Astrocyte (in vitro differentiated cells and primary cell): ENCODE measurements at regions not wholly inside any gene's neighbourhood (a gene's known extent, or its start where the extent isn't known, plus 50 kb on each side); places are given as distances from the start of the nearest gene placed in this dataset.
"Not testable (repeated sequence)": the region's sequence is repeated elsewhere in the genome, so short reads cannot be mapped to it uniquely, and the experiment has no call there.

Experiments
- DNase-seq: peaks from one replicate; pipeline ENCODE4 v3.0.0-alpha.2; 2010; ENCODE audit warnings: low read depth
- FAIRE-seq: peaks from 2 replicates; lab custom pipeline; 2011; peaks lifted over from hg19 to GRCh38; lab: Jason Lieb, UNC
- H2AFZ ChIP-seq: 2 replicates; pipeline ENCODE4 v1.6.0; 2012; ENCODE audit warnings: low read depth, low read length, inconsistent platforms
- H3K27ac ChIP-seq: 2 replicates; pipeline ENCODE4 v1.5.1; 2011; ENCODE audit warnings: low read depth, low read length, inconsistent platforms
- H3K27me3 ChIP-seq: 2 replicates; pipeline ENCODE4 v1.6.0; 2011; ENCODE audit warnings: low read length, inconsistent platforms; ENCODE audit not compliant: insufficient read depth
- H3K36me3 ChIP-seq: 2 replicates; pipeline ENCODE4 v1.5.1; 2011; ENCODE audit warnings: low read length, inconsistent platforms; ENCODE audit not compliant: insufficient read depth
- H3K4me1 ChIP-seq: 2 replicates; pipeline ENCODE4 v1.5.1; 2011; ENCODE audit warnings: low read length, inconsistent platforms; ENCODE audit not compliant: insufficient read depth
- H3K4me2 ChIP-seq: 2 replicates; pipeline ENCODE4 v1.6.0; 2012; ENCODE audit warnings: low read length, inconsistent platforms
- H3K4me3 ChIP-seq: 2 replicates; pipeline ENCODE4 v1.5.1; 2011; ENCODE audit warnings: low read depth, mild to moderate bottlenecking, low read length, inconsistent platforms; ENCODE audit not compliant: insufficient read depth
- H3K79me2 ChIP-seq: 2 replicates; pipeline ENCODE4 v1.6.0; 2012; ENCODE audit warnings: mild to moderate bottlenecking, low read length, inconsistent platforms; ENCODE audit not compliant: insufficient read depth
- H3K9ac ChIP-seq: 2 replicates; pipeline ENCODE4 v1.6.0; 2012; ENCODE audit warnings: mild to moderate bottlenecking, low read length, inconsistent platforms
- H3K9me3 ChIP-seq: 2 replicates; pipeline ENCODE4 v1.5.1; 2012; ENCODE audit warnings: low read depth, mild to moderate bottlenecking, low read length, inconsistent platforms; ENCODE audit not compliant: insufficient read depth
- H4K20me1 ChIP-seq: 2 replicates; pipeline ENCODE4 v1.6.0; 2012; ENCODE audit warnings: low read length, inconsistent platforms; ENCODE audit not compliant: insufficient read depth
- H3K27ac Mint-ChIP-seq: one replicate; pipeline ENCODE4 v1.8.0; 2021; ENCODE audit warnings: mild to moderate bottlenecking, mixed read lengths; ENCODE audit not compliant: unreplicated experiment
- H3K27me3 Mint-ChIP-seq: one replicate; pipeline ENCODE4 v1.8.0; 2021; ENCODE audit warnings: low read depth, mixed read lengths; ENCODE audit not compliant: unreplicated experiment
- H3K36me3 Mint-ChIP-seq: one replicate; pipeline ENCODE4 v1.8.0; 2021; ENCODE audit warnings: low read depth, mixed read lengths; ENCODE audit not compliant: unreplicated experiment
- H3K4me1 Mint-ChIP-seq: one replicate; pipeline ENCODE4 v1.8.0; 2021; ENCODE audit warnings: low read depth, mixed read lengths; ENCODE audit not compliant: unreplicated experiment
- H3K4me3 Mint-ChIP-seq: one replicate; pipeline ENCODE4 v1.8.0; 2021; ENCODE audit warnings: mild to moderate bottlenecking, moderate library complexity, mixed read lengths; ENCODE audit not compliant: unreplicated experiment
- H3K9me3 Mint-ChIP-seq: one replicate; pipeline ENCODE4 v1.8.0; 2021; ENCODE audit warnings: mild to moderate bottlenecking, mixed read lengths; ENCODE audit not compliant: unreplicated experiment
- CTCF ChIP-seq: IDR thresholded peaks from 2 replicates; pipeline ENCODE4 v1.5.1; 2011; ENCODE audit warnings: low read depth, mild to moderate bottlenecking, inconsistent platforms, low read length, moderate library complexity; ENCODE audit not compliant: insufficient read depth
- EZH2 ChIP-seq: IDR thresholded peaks from 2 replicates; pipeline ENCODE4 v1.6.1; 2012; ENCODE audit warnings: mild to moderate bottlenecking, low read length, inconsistent platforms; ENCODE audit not compliant: insufficient read depth

- Histone ChIP-seq H3K4me3 (no peak overlapping the region), H3K4me2 (no peak overlapping the region), H3K79me2 (no peaks in the 10 kb centered on the region), H3K9me3 (no peaks in the 10 kb centered on the region), H3K4me1 (no peaks in the 10 kb centered on the region), H3K9ac (no peak overlapping the region), H3K36me3 (no peaks in the 10 kb centered on the region), H3K27me3 (no peaks in the 10 kb centered on the region), H4K20me1 (no peaks in the 10 kb centered on the region), H3K27ac (no peak overlapping the region), H2AFZ (no peak overlapping the region)
- Mint-ChIP-seq H3K27ac (no peak overlapping the region), H3K36me3 (no peaks in the 10 kb centered on the region), H3K4me3 (no peak overlapping the region), H3K27me3 (no peaks in the 10 kb centered on the region), H3K9me3 (peaks cover 8% of the 10 kb centered on the region), H3K4me1 (peaks cover 12% of the 10 kb centered on the region)
- FAIRE-seq = no peak
- no peak for DNase-seq
- TF ChIP-seq CTCF (no peak), EZH2 (no peak)
These were observed 173.1 kb downstream of the TGFB2 start for GRCh38 chr1:218518216-218518740.

- FAIRE-seq, H3K79me2 ChIP-seq, H2AFZ ChIP-seq, H3K4me3 ChIP-seq, H3K9me3 Mint-ChIP-seq, H3K9me3 ChIP-seq, H3K4me2 ChIP-seq, DNase-seq, H3K9ac ChIP-seq, H3K27me3 ChIP-seq, H4K20me1 ChIP-seq, H3K4me3 Mint-ChIP-seq, H3K36me3 Mint-ChIP-seq, H3K4me1 ChIP-seq, H3K27ac ChIP-seq, H3K27ac Mint-ChIP-seq, H3K27me3 Mint-ChIP-seq, H3K36me3 ChIP-seq: not testable (repeated sequence)
- peaks cover 12% of the 10 kb centered on the region for H3K4me1 Mint-ChIP-seq
These were observed 175.5 kb downstream of the TGFB2 start for GRCh38 chr1:218520646-218521045.

GRCh38 chr1:218521414-218522169, 176.5 kb downstream of the TGFB2 start:
- Histone ChIP-seq H4K20me1 (no peaks in the 10 kb centered on the region), H3K4me1 (no peaks in the 10 kb centered on the region), H3K36me3 (no peaks in the 10 kb centered on the region), H3K4me2 (no peak overlapping the region), H3K79me2 (no peaks in the 10 kb centered on the region), H3K4me3 (no peak overlapping the region), H3K27ac (no peak overlapping the region), H3K9me3 (no peaks in the 10 kb centered on the region), H3K27me3 (no peaks in the 10 kb centered on the region), H2AFZ (no peak overlapping the region), H3K9ac (no peak overlapping the region)
- no peak for FAIRE-seq
- Mint-ChIP-seq H3K4me1 (peaks cover 9% of the 10 kb centered on the region), H3K36me3 (no peaks in the 10 kb centered on the region), H3K27ac (no peak overlapping the region), H3K4me3 (no peak overlapping the region), H3K9me3 (peaks cover 3% of the 10 kb centered on the region), H3K27me3 (no peaks in the 10 kb centered on the region)
- DNase-seq = no peak
- TF ChIP-seq CTCF (peak; percentile 40), EZH2 (no peak)
